CD4-positive, alpha-beta T cell treated with Interferon alpha-2 for 1 hour (primary cell): ENCODE measurements at regions not wholly inside any gene's neighbourhood (a gene's known extent, or its start where the extent isn't known, plus 50 kb on each side); places are given as distances from the start of the nearest gene placed in this dataset.
"Not testable (repeated sequence)": the region's sequence is repeated elsewhere in the genome, so short reads cannot be mapped to it uniquely, and the experiment has no call there.

ENCODE experiments used
- DNase-seq, 2 donors: peaks; one replicate each; pipeline ENCODE4 v3.0.0-alpha.2; 2020 to 2022

- DNase-seq, result no peak
Measured at GRCh38 chr5:103425686-103426454, 136.7 kb downstream of the NUDT12 start.

GRCh38 chr5:103424453-103425205, 138.0 kb downstream of the NUDT12 start:
- no peak for DNase-seq

- DNase-seq, result no peak
Measured at GRCh38 chr5:103424026-103424425, 138.6 kb downstream of the NUDT12 start.

- no peak for DNase-seq
Measured at GRCh38 chr5:103422756-103423155, 139.8 kb downstream of the NUDT12 start.

- DNase-seq, result no peak
Measured at GRCh38 chr5:103414604-103415003, 148.0 kb downstream of the NUDT12 start.

GRCh38 chr5:103411711-103412110, 150.9 kb downstream of the NUDT12 start:
- no peak for DNase-seq

- DNase-seq, result no peak
Measured at GRCh38 chr5:103410172-103410571, 151.6 kb downstream of the MACIR start.

GRCh38 chr5:103409013-103409670, 150.6 kb downstream of the MACIR start:
- DNase-seq, result no peak

- no peak for DNase-seq
Measured at GRCh38 chr5:103408408-103408807, 149.8 kb downstream of the MACIR start.

- DNase-seq, result no peak
Measured at GRCh38 chr5:103407402-103407801, 148.8 kb downstream of the MACIR start.

GRCh38 chr5:103404483-103404882, 145.9 kb downstream of the MACIR start:
- DNase-seq, result no peak

GRCh38 chr5:103402851-103403250, 144.3 kb downstream of the MACIR start:
- no peak for DNase-seq

- DNase-seq, result no peak
Measured at GRCh38 chr5:103397739-103398581, 139.4 kb downstream of the MACIR start.

GRCh38 chr5:103394676-103395075, 136.1 kb downstream of the MACIR start:
- DNase-seq, result no peak

- DNase-seq, result no peak
Measured at GRCh38 chr5:103393101-103393754, 134.7 kb downstream of the MACIR start.

- no peak for DNase-seq
Measured at GRCh38 chr5:103391659-103392058, 133.1 kb downstream of the MACIR start.

GRCh38 chr5:103389846-103390245, 131.3 kb downstream of the MACIR start:
- DNase-seq, result no peak

GRCh38 chr5:103389357-103389756, 130.8 kb downstream of the MACIR start:
- DNase-seq, result no peak

GRCh38 chr5:103385722-103386121, 127.2 kb downstream of the MACIR start:
- no peak for DNase-seq

- not testable (repeated sequence) for DNase-seq
Measured at GRCh38 chr5:103377638-103378037, 119.1 kb downstream of the MACIR start.

GRCh38 chr5:103375863-103376591, 117.5 kb downstream of the MACIR start:
- no peak for DNase-seq

- DNase-seq, result no peak
Measured at GRCh38 chr5:103375350-103375749, 116.8 kb downstream of the MACIR start.
